GM21390 (cell line): ENCODE measurements at regions not wholly inside any gene's neighbourhood (a gene's known extent, or its start where the extent isn't known, plus 50 kb on each side); places are given as distances from the start of the nearest gene placed in this dataset.

ENCODE experiments used
- ATAC-seq: cut with Tn5 transposase; IDR thresholded peaks from one replicate; pipeline ENCODE4 v1.9.1; 2021; ENCODE audit not compliant: unreplicated experiment

DNA sequence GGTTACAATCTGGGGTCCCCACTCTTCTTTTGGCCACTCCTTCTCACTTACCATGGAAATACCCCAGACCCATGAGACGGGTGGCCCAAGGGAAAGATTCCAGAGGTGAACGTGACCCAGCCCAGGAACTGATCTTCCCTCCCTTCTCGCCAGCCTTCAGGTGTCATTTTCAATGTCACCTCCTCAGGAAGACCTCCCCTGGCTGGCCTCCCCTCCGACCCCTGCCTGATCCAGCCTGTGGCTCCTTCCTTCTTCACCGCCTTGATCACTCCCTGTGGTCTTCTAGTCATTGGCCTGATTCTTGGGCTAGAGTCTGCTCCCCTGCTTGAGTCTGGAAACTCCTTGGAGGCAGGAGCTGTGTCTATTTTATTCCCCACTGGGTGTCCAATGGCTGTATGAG, 146.1 kb downstream of the SMAD6 start:
- no peak for ATAC-seq

GRCh38 chr15:66848686-66849392, 146.8 kb downstream of the SMAD6 start:
- ATAC-seq, result no peak

DNA sequence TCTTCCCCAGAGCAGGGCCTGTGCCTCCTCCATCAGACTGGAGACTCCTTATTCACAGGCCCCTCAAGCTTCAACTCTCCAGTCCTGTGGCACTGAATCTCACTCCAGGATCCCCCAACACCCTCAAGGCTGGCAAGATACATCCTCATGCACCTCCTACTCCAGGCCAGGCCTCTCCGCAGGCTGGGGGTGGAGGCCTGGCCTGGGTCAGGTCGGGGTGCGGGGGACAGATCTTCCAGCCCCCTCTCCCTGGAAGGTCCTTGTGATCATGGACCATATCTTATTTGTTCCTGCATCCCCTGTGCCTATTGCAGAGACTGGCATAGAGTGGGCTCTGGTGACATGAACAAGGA, 147.3 kb downstream of the SMAD6 start:
- ATAC-seq, result no peak

DNA sequence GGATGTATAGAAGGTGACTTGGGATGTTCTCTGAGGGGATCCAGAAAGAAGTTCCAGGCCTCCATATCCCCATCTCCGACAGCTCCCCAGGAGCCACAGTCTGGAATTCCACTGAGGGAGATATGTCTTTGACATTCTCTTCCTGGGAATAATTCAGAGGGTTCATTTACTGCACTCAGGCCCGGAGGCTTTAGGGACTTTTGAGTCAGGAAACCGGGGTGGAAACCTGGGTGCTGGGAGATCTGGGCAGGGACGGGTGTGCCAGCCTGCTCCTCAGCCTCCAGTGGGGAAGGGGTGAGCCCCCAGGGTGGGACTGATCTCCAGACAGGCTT, 147.7 kb downstream of the SMAD6 start:
- ATAC-seq, result no peak

GRCh38 chr15:66850078-66850991, 148.3 kb downstream of the SMAD6 start:
- ATAC-seq, result no peak

GRCh38 chr15:66850996-66851310, 148.9 kb downstream of the SMAD6 start:
- no peak for ATAC-seq

- no peak for ATAC-seq
Observed at GRCh38 chr15:66851311-66852063, 149.5 kb downstream of the SMAD6 start.

- no peak for ATAC-seq
Observed at GRCh38 chr15:66852064-66852905, 150.2 kb downstream of the SMAD6 start.

- no peak for ATAC-seq
Observed at GRCh38 chr15:66854012-66854965, 152.3 kb downstream of the SMAD6 start.

DNA sequence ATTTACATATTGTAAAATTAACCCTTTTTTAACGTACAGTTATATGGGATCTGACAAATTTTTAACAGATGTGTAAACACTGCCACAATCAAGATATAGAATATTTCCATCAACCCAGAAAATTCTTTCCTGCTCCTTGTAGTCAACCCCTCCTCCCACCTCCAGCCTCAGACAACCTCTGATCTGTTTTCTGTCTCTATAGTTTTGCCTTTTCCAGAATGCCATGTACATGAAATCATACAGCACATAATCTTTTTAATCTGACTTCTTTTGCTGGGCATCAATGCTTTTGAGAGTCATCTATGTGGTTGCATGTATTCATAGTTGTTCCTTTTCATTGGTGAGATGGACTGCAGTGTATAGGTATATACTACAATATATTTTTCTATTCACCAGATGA, 153.0 kb downstream of the SMAD6 start:
- no peak for ATAC-seq

DNA sequence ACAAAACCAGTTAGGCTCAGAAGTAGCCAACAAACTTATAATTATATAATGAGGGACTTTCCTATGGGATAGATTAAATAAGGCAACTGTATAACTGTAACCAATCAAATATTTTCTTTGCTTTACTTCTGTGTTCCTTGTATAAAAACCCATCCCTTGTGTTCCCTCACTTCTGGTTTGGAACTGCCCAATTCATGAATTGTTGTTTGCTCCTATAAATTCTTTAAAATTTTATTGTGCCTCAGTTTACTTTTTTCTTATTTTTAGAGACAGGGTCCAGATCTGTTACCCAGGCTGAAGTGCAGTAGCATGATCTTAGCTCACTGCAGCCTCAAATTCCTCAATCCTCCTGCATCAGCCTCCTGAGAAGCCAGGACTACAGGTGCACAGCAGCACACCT, 155.7 kb downstream of the SMAD6 start:
- ATAC-seq, result no peak

DNA sequence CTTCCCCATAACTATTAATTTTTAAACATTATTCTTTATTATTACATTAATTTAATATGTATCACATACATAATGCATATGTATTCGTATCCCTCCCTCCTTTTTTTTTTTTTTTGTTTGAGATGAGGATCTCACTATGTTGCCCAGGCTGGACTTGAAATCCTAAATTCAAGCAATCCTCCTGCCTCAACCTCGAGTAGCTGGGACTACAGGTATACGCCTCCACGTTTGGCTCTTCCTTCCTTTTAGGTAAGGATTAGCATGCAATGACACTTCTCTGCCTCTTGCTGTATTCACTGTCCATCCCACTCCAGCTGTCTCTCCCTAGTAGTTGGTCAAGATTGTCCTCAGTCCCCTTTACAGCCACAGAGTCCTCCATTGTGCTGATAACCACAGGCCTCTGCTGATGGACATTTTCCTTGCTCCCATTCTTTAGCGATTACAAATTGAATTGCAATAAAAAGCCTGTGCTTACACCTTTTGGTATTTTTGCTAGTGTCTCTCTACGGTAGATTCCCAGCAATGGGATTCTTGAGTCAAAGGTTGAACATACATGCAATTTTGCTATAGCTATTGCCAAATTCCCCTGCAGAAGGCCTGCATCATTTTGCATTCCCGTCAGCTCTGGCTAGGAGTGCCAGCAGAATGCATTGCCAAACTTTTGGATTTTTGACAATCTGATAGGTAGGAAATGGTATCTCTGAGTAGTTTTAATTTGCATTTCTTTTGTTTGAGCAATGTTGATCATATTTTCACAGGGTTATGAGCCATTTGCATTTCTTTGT, 156.6 kb downstream of the SMAD6 start:
- no peak for ATAC-seq

GRCh38 chr15:66859688-66860253, 157.7 kb downstream of the SMAD6 start:
- no peak for ATAC-seq

DNA sequence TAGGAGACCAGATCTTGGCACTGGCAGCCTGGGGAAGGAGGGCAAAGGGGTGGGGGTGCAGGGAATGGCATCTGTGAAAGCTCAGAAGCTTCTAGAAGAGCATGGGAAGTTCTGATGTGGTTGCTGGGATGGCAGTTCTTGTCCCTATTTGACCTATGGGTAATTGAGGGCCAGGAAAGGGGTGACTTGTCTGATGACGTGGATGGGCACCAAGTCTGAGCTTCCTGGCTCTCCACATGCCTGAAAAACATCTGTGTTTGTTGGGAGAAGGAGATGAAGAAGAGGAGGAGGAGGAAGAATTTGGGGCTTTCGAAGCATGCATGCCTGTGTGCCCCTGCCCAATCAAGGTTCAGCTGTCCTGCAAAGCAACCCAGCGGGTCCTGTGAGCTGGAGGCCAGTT, 158.8 kb downstream of the SMAD6 start:
- no peak for ATAC-seq

DNA sequence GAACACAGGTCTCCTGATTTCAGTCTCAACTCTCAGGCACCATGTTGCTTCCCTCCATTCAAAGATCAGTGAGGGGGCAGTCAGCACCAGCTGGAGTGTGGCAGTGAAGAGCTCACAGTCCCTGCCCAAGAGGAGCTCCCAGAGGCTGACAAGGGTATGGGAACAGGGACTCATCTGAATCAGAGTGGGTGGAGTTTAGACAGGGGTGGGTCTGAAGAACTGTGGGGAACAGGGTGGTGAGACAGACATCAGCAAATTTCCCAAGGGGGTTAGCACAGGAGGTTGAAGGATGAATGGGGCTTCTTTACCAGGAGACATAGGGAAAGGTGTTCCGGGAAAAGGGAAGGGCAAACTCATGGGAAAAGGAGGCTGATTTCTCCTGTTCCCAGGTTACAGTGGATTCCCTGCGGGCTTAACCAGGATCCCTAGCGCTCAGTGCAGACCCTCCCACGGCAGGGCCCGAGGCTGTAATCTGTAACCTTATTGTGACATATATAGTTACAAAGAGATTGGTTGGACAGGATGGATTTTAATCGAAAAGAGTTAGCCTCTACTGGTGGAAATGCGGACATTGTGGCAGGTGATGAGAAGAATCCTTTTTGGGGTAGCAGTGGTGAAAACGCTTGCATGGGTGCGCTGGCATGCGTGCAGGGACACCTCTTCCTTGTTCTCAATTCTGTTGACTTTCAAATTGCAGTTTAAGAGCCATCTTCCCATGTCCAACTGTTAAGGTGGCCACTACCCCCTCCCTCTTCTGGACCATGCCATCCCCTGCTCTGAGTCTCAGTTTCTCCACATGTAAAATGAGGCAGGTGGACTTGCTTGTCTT, 160.3 kb downstream of the SMAD6 start:
- no peak for ATAC-seq

- no peak for ATAC-seq
Observed at GRCh38 chr15:66862940-66863335, 160.9 kb downstream of the SMAD6 start.

- ATAC-seq, result no peak
Observed at GRCh38 chr15:66863390-66864085, 161.5 kb downstream of the SMAD6 start.
